Panc1 (cell line): ENCODE measurements at regions not wholly inside any gene's neighbourhood (a gene's known extent, or its start where the extent isn't known, plus 50 kb on each side); places are given as distances from the start of the nearest gene placed in this dataset.

Experiments used
- ATAC-seq: fragments of 200-7000 bp; cut with Tn5 transposase; 2 replicates; pipeline ENCODE4 v1.9.1; 2020; ENCODE audit warnings: mild to moderate bottlenecking, moderate library complexity
- BruUV-seq: library from RNA; stranded (reverse); fragments of 400-500 nt; replicated peaks from 2 replicates; lab custom pipeline; 2021; lab: Mats Ljungman, UMichigan
- CTCF ChIA-PET: fragments of 300-600 bp; sonication (Branson Sonifier 250); formaldehyde crosslinking; loops from one replicate; lab custom pipeline; 2022; ENCODE audit warnings: antibody characterized with exemption; lab: Charles Lee
- POLR2A ChIA-PET: fragments of 300-600 bp; sonication (Branson Sonifier 250); formaldehyde crosslinking; loops from one replicate; lab custom pipeline; 2022; ENCODE audit warnings: antibody characterized with exemption; lab: Charles Lee
- DNase-seq: peaks from one replicate; pipeline ENCODE4 v3.0.0-alpha.2; 2010; ENCODE audit warnings: low read depth, low spot score
- H3K27ac ChIP-seq: 2 replicates; pipeline ENCODE4 v1.5.1; 2011; ENCODE audit warnings: mild to moderate bottlenecking, low read length, inconsistent platforms
- H3K27me3 ChIP-seq: fragments of 200-500 bp; sonication (Bioruptor generic); 2 replicates; pipeline ENCODE4 v1.6.0; 2014; ENCODE audit warnings: low read length, inconsistent platforms; ENCODE audit not compliant: control insufficient read depth, insufficient read depth
- H3K36me3 ChIP-seq: fragments of 200-500 bp; sonication (Bioruptor generic); 2 replicates; pipeline ENCODE4 v1.5.1; 2014; ENCODE audit warnings: inconsistent platforms, mild to moderate bottlenecking, low read length, moderate library complexity; ENCODE audit not compliant: control insufficient read depth, insufficient read depth
- H3K4me1 ChIP-seq: 2 replicates; pipeline ENCODE4 v1.5.1; 2011; ENCODE audit warnings: inconsistent platforms, mild to moderate bottlenecking, low read length, moderate library complexity; ENCODE audit not compliant: control insufficient read depth, insufficient read depth
- H3K4me3 ChIP-seq, 2 experiments: 2 replicates each; pipeline ENCODE4 v1.5.1; 2011 to 2012; ENCODE audit warnings: low read depth in 2 of 2, low read length in 2 of 2, mild to moderate bottlenecking in 2 of 2, inconsistent platforms in 1 of 2, moderate library complexity in 1 of 2
- H3K9me3 ChIP-seq: fragments of 200-500 bp; sonication (Bioruptor generic); 2 replicates; pipeline ENCODE4 v1.5.1; 2014; ENCODE audit warnings: low read depth, mild to moderate bottlenecking, inconsistent platforms, low read length, moderate library complexity; ENCODE audit not compliant: control insufficient read depth, insufficient read depth
- CTCF ChIP-seq: fragments of 450-650 bp; IDR thresholded peaks from 2 replicates; pipeline ENCODE4 v1.5.1; 2017; ENCODE audit warnings: mild to moderate bottlenecking
- POLR2AphosphoS5 ChIP-seq: IDR thresholded peaks from 2 replicates; pipeline ENCODE4 v1.6.1; 2012; ENCODE audit warnings: mild to moderate bottlenecking, low read depth, low read length, moderate library complexity
- REST ChIP-seq, 2 experiments: IDR thresholded peaks; 2 replicates each; pipeline ENCODE4 v1.6.1; 2011 to 2012; ENCODE audit warnings: low read depth in 2 of 2, control low read depth in 1 of 2, low read length in 1 of 2, mild to moderate bottlenecking in 1 of 2, moderate library complexity in 1 of 2; ENCODE audit not compliant: insufficient read depth in 1 of 2
- SIN3A ChIP-seq: IDR thresholded peaks from 2 replicates; pipeline ENCODE4 v1.6.1; 2012; ENCODE audit warnings: low read depth, mild to moderate bottlenecking, low read length, moderate library complexity, borderline replicate concordance; ENCODE audit not compliant: insufficient read depth
- TCF7L2 ChIP-seq: IDR thresholded peaks from 2 replicates; pipeline ENCODE4 v1.6.1; 2011; ENCODE audit warnings: mild to moderate bottlenecking, low read depth, low read length, inconsistent platforms
- in situ Hi-C: cut with HindIII; loops from 2 replicates; pipeline ENCODE4 v1.10.0; 2016; ENCODE audit warnings: low sequenced_read_pairs, low pct_unique_long_range_greater_than_20kb
- intact Hi-C: fragments of 100-400 bp; cut with micrococcal nuclease; formaldehyde crosslinking; loops from one replicate; pipeline ENCODE4 v1.10.0; 2022; ENCODE audit not compliant: unreplicated experiment

- no TSS peak for BruUV-seq
- Histone ChIP-seq H3K36me3 (no peaks in the 10 kb centered on the region), H3K27me3 (no peaks in the 10 kb centered on the region), H3K4me1 (0 out of 2 replicates have a peak, but pooled peaks cover 2% of the 10 kb centered on the region), H3K9me3 (no peaks in the 10 kb centered on the region), H3K27ac (no peak overlapping the region), H3K4me3 (no peak overlapping the region)
- CTCF ChIA-PET: interaction anchor here (0.8 kb wide), 1 partner anchor 233 kb away, joined by 3 read pairs; no protein-coding TSS in a partner anchor
- in situ Hi-C loops (no loop called here), intact Hi-C loops (no loop called here)
- TF ChIP-seq SIN3A (no peak), TCF7L2 (no peak), CTCF (no peak), POLR2AphosphoS5 (no peak)
- POLR2A ChIA-PET: interaction anchor here (0.8 kb wide), 1 partner anchor 11 kb away, joined by 7 read pairs; no protein-coding TSS in a partner anchor
- DNase-seq (no peak), ATAC-seq (no peak)
Observed at GRCh38 chr6:19336579-19336978, 500.6 kb upstream of the ID4 start.

GRCh38 chr6:19337101-19337500 is 500.1 kb upstream of the ID4 start:
- H3K27ac ChIP-seq: no peak overlapping the region
- no peaks in the 10 kb centered on the region for H3K36me3 ChIP-seq
- TF ChIP-seq TCF7L2: no peak
- no peak for TF ChIP-seq CTCF
- TF ChIP-seq SIN3A: no peak
- no peak for TF ChIP-seq POLR2AphosphoS5
- no peak for TF ChIP-seq REST (IDR thresholded peaks at IDR 0.05; ENCODE audit: insufficient read depth in 1 of 2, low read depth in 2 of 2, low read length in 1 of 2)
- intact Hi-C loops (no loop called here), in situ Hi-C loops (no loop called here)
- H3K27me3 ChIP-seq: no peaks in the 10 kb centered on the region
- no peaks in the 10 kb centered on the region for H3K4me1 ChIP-seq
- ATAC-seq (no peak), DNase-seq (no peak)
- no peak overlapping the region for H3K4me3 ChIP-seq
- ChIA-PET CTCF (interaction anchor here (0.8 kb wide), 1 partner anchor 234 kb away, joined by 3 read pairs; no protein-coding TSS in a partner anchor), POLR2A (interaction anchor here (0.8 kb wide), 1 partner anchor 12 kb away, joined by 7 read pairs; no protein-coding TSS in a partner anchor)
- BruUV-seq: no TSS peak
- no peaks in the 10 kb centered on the region for H3K9me3 ChIP-seq
